ENCODE measurements at regions not wholly inside any gene's neighbourhood (a gene's known extent, or its start where the extent isn't known, plus 50 kb on each side); places are given as distances from the start of the nearest gene placed in this dataset.
"Not testable (repeated sequence)": the region's sequence is repeated elsewhere in the genome, so short reads cannot be mapped to it uniquely, and the experiment has no call there.

DNA sequence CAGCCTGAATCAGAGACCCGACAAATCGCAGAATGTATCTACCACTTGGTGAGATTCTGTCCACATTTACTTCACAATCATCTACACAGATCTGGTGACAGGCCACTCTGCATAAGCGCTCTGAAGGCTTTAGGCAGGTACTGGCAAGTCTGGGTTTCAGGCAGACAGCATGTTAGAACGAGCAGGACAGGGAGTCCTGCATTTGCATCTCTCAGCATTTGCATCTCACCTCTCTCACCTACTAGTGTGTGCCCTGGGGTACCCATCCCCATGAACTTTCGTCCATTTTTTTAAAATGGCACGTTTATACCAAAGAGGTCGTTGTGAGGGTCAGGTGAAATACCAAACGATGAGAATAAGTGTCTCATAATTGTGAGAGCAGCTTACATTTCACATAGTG lies 108.2 kb downstream of the SPATA31A1 start:
- H3K27ac ChIP-seq (ENCODE audit: low read length) = not testable (repeated sequence)

DNA sequence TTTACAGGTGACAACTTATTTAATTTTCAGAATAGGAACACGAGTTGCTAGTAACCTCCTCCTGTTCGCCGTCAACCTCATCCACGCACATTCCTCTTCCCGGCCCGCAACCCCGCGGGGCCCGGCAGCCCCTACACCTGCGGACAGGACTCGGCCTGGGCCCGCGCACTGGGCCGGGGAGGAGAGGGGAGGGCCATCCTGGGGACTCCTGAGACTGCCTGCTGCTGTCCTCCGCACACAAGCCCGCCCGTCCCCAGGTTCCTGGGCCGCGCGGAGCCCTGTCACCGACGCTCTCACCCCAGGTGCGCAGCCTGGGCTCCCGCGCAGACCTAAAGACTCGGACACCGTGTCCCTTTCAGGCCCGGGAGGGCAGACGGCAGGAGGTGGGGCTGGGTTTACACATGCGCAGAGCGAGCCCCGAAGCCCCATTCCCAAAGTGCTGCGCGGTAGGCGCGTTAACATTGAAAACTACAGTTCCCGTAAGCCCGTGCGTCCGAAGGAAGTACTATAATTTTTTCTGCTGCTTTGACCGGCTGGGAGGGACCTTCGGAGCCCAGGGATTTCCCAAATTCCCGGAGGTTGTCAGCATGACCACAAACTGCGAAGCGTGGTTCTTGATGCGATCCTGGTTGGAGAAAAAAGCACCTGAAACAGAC lies 108.8 kb downstream of the SPATA31A1 start:
- not testable (repeated sequence) for H3K4me1 ChIP-seq (ENCODE audit: control insufficient read depth, insufficient read depth, low read length); H3K36me3 ChIP-seq (ENCODE audit: control insufficient read depth in 2 of 2, insufficient read depth in 2 of 2, low read length in 2 of 2); H3K9me3 ChIP-seq (ENCODE audit: control insufficient read depth in 2 of 2, low read length in 2 of 2); H3K27me3 ChIP-seq (ENCODE audit: control insufficient read depth in 1 of 2, insufficient read depth in 2 of 2, low read length in 2 of 2); H3K27ac ChIP-seq (ENCODE audit: low read length)
- peak overlapping the region; percentile 48 to 64 for H3K4me3 ChIP-seq (ENCODE audit: low read length in 2 of 2)
- peak overlapping the region; percentile 44 to 58 for H3K9ac ChIP-seq (ENCODE audit: low read length in 2 of 2)

More for the DNA sequence above, 108.2 kb downstream of the SPATA31A1 start:
- Histone ChIP-seq H3K9ac (ENCODE audit: low read length in 2 of 2) (peak overlapping the region; percentile 44 to 58), H3K4me3 (ENCODE audit: low read length in 2 of 2) (peak overlapping the region; percentile 48 to 64)
- H3K4me1 ChIP-seq (ENCODE audit: control insufficient read depth, insufficient read depth, low read length); H3K27me3 ChIP-seq (ENCODE audit: control insufficient read depth in 1 of 2, insufficient read depth in 2 of 2, low read length in 2 of 2); H3K9me3 ChIP-seq (ENCODE audit: control insufficient read depth in 2 of 2, low read length in 2 of 2); H3K36me3 ChIP-seq (ENCODE audit: control insufficient read depth in 2 of 2, insufficient read depth in 2 of 2, low read length in 2 of 2): not testable (repeated sequence)

DNA sequence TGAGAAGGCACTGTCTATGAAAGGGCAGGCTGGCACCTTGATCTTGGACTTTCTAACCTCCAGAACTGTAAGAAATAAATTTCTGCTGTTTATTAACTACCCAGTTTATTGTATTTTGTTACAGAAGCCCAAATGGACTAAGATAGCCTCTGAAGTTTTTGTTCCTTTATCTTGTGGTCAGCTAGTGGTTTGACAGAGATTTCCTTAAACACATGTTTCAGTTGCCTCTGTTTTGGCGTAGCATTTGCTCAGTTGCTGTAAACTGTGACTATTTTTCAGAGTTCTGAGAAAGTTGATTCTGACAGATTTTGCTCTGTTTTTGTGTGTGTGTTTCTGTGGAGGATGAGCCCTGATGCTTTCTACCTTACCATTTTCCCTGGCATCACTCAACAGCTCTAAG lies 119.0 kb downstream of the SPATA31A1 start:
- not testable (repeated sequence) for H3K27me3 ChIP-seq (ENCODE audit: control insufficient read depth in 1 of 2, insufficient read depth in 2 of 2, low read length in 2 of 2); H3K4me3 ChIP-seq (ENCODE audit: low read length in 2 of 2)

DNA sequence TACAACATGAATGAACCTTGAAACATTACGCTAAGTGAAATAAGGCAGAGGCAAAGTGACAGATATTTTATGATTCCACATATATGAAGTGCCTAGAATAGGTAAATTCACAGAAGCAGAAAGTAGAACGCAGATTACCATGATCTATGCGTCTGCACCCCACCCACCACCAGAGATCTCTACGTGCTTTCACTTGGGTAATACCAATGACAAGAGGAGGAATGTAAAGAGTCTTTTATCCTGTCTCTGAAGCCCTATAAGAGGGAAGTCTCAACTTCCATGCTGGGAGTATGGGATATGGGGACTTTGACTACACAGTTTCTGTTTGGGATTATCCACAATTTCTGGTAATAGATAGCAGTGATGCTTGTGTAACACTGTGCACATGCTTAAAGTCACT lies 127.6 kb downstream of the SPATA31A1 start:
- not testable (repeated sequence) for H3K27me3 ChIP-seq (ENCODE audit: control insufficient read depth in 1 of 2, insufficient read depth in 2 of 2, low read length in 2 of 2); H3K27ac ChIP-seq (ENCODE audit: low read length); H3K9me3 ChIP-seq (ENCODE audit: control insufficient read depth in 2 of 2, low read length in 2 of 2); H3K9ac ChIP-seq (ENCODE audit: low read length in 2 of 2); H3K4me1 ChIP-seq (ENCODE audit: control insufficient read depth, insufficient read depth, low read length); H3K36me3 ChIP-seq (ENCODE audit: control insufficient read depth in 2 of 2, insufficient read depth in 2 of 2, low read length in 2 of 2); H3K4me3 ChIP-seq (ENCODE audit: low read length in 2 of 2)

More for the DNA sequence above, 119.0 kb downstream of the SPATA31A1 start:
- not testable (repeated sequence) for H3K27ac ChIP-seq (ENCODE audit: low read length); H3K9ac ChIP-seq (ENCODE audit: low read length in 2 of 2); H3K36me3 ChIP-seq (ENCODE audit: control insufficient read depth in 2 of 2, insufficient read depth in 2 of 2, low read length in 2 of 2); H3K4me1 ChIP-seq (ENCODE audit: control insufficient read depth, insufficient read depth, low read length); H3K9me3 ChIP-seq (ENCODE audit: control insufficient read depth in 2 of 2, low read length in 2 of 2)

DNA sequence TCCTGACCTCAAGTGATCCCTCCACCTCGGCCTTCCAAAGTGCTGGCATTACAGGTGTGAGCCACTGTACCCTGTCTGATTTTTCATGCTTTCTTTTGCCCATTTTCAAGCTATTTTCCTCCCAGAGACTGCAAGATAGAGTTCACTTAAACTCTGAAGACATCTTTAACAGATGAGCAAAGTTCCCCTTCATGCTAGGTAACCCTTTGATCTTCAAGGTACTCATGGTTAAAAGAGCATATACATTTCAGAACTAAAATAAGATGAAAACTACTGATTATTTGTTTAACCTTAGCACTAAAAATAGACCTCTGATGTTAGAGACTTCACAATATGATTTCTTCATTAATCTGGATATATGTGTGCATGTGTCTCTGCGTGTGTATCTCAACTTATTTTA lies 128.4 kb downstream of the SPATA31A1 start:
- H3K9me3 ChIP-seq (ENCODE audit: control insufficient read depth in 2 of 2, low read length in 2 of 2); H3K27me3 ChIP-seq (ENCODE audit: control insufficient read depth in 1 of 2, insufficient read depth in 2 of 2, low read length in 2 of 2); H3K27ac ChIP-seq (ENCODE audit: low read length); H3K4me3 ChIP-seq (ENCODE audit: low read length in 2 of 2); H3K9ac ChIP-seq (ENCODE audit: low read length in 2 of 2); H3K36me3 ChIP-seq (ENCODE audit: control insufficient read depth in 2 of 2, insufficient read depth in 2 of 2, low read length in 2 of 2); H3K4me1 ChIP-seq (ENCODE audit: control insufficient read depth, insufficient read depth, low read length): not testable (repeated sequence)

DNA sequence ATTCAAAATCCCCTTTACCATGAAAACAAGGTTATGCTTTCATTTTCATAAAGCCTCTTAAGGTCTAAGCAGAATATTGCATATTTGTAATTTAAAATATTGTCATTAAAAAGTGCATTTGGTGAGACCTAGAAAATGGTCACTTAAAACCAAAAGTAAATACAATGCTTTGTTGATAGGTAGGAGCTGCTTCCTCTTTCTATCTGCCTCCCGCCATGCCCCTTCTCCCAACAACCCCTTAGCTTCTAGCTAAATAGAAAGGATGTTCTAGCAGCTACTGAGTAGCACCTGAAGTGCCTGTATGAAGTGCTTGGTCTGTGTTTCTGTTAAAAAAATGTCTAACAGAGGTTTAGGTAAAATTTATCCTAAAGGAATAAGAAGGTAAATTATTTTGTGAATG lies 128.8 kb downstream of the SPATA31A1 start:
- not testable (repeated sequence) for H3K4me1 ChIP-seq (ENCODE audit: control insufficient read depth, insufficient read depth, low read length); H3K9ac ChIP-seq (ENCODE audit: low read length in 2 of 2); H3K27me3 ChIP-seq (ENCODE audit: control insufficient read depth in 1 of 2, insufficient read depth in 2 of 2, low read length in 2 of 2); H3K9me3 ChIP-seq (ENCODE audit: control insufficient read depth in 2 of 2, low read length in 2 of 2); H3K4me3 ChIP-seq (ENCODE audit: low read length in 2 of 2); H3K36me3 ChIP-seq (ENCODE audit: control insufficient read depth in 2 of 2, insufficient read depth in 2 of 2, low read length in 2 of 2); H3K27ac ChIP-seq (ENCODE audit: low read length)

DNA sequence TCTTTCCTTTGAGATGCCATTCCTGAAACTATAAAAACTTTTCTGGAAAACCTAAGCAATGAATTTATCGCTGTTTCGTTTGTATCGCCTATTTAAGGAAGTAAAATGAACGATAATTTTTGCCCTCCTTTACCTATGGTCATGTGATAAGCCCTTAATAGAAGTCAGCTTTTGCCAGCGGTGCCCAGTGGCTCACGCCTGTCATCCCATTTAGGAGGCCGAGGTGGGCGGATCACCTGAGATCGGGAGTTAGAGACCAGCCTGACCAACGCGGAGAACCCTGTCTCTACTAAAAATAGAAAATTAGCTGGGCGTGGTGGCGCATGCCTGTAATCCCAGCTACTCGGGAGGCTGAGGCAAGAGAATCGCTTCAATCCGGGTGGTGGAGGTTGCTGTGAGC lies 132.0 kb downstream of the SPATA31A1 start:
- H3K27ac ChIP-seq (ENCODE audit: low read length); H3K27me3 ChIP-seq (ENCODE audit: control insufficient read depth in 1 of 2, insufficient read depth in 2 of 2, low read length in 2 of 2); H3K4me3 ChIP-seq (ENCODE audit: low read length in 2 of 2); H3K4me1 ChIP-seq (ENCODE audit: control insufficient read depth, insufficient read depth, low read length); H3K36me3 ChIP-seq (ENCODE audit: control insufficient read depth in 2 of 2, insufficient read depth in 2 of 2, low read length in 2 of 2); H3K9ac ChIP-seq (ENCODE audit: low read length in 2 of 2); H3K9me3 ChIP-seq (ENCODE audit: control insufficient read depth in 2 of 2, low read length in 2 of 2): not testable (repeated sequence)

DNA sequence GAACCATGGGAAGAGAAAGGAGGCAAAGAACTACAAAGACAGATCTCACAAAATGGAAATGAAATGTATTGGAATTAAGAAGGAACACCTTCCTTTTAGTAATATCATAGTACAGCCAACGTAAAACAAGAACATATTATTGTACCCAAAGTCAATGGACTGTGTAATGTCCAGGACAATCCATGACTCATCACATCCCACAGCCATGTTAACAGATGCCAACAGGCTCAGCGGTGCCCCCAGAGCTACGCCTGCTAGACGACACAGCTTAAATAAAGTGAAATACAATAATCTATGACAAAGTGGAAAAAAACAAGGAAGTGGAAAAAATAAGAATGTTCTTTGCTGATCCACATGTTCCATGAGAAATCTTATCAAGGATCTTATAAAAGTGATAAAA lies 140.8 kb downstream of the SPATA31A1 start:
- H3K9me3 ChIP-seq (ENCODE audit: control insufficient read depth in 2 of 2, low read length in 2 of 2); H3K27ac ChIP-seq (ENCODE audit: low read length); H3K9ac ChIP-seq (ENCODE audit: low read length in 2 of 2): not testable (repeated sequence)

DNA sequence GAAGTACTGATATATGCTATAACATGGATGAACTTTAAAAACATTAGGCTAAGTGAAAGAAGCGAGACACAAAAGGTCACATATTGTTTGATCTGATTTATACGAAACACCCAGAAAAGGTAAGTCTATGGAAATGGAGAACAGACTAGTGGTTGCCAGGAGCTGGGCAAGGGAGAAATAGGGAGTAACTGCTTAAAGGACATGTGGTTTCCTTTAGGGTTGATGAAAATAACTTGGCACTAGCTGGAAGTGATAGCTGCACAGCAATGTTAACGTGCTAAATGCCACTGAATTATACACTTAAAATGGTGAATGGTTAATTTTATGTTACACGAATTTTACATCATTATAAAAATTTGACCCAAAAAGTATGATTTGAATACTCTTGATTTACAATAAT lies 147.7 kb downstream of the SPATA31A1 start:
- H3K4me1 ChIP-seq (ENCODE audit: control insufficient read depth, insufficient read depth, low read length); H3K27ac ChIP-seq (ENCODE audit: low read length); H3K36me3 ChIP-seq (ENCODE audit: control insufficient read depth in 2 of 2, insufficient read depth in 2 of 2, low read length in 2 of 2); H3K27me3 ChIP-seq (ENCODE audit: control insufficient read depth in 1 of 2, insufficient read depth in 2 of 2, low read length in 2 of 2); H3K9ac ChIP-seq (ENCODE audit: low read length in 2 of 2); H3K9me3 ChIP-seq (ENCODE audit: control insufficient read depth in 2 of 2, low read length in 2 of 2); H3K4me3 ChIP-seq (ENCODE audit: low read length in 2 of 2): not testable (repeated sequence)

More for the DNA sequence above, 140.8 kb downstream of the SPATA31A1 start:
- not testable (repeated sequence) for H3K27me3 ChIP-seq (ENCODE audit: control insufficient read depth in 1 of 2, insufficient read depth in 2 of 2, low read length in 2 of 2); H3K36me3 ChIP-seq (ENCODE audit: control insufficient read depth in 2 of 2, insufficient read depth in 2 of 2, low read length in 2 of 2); H3K4me3 ChIP-seq (ENCODE audit: low read length in 2 of 2); H3K4me1 ChIP-seq (ENCODE audit: control insufficient read depth, insufficient read depth, low read length)

DNA sequence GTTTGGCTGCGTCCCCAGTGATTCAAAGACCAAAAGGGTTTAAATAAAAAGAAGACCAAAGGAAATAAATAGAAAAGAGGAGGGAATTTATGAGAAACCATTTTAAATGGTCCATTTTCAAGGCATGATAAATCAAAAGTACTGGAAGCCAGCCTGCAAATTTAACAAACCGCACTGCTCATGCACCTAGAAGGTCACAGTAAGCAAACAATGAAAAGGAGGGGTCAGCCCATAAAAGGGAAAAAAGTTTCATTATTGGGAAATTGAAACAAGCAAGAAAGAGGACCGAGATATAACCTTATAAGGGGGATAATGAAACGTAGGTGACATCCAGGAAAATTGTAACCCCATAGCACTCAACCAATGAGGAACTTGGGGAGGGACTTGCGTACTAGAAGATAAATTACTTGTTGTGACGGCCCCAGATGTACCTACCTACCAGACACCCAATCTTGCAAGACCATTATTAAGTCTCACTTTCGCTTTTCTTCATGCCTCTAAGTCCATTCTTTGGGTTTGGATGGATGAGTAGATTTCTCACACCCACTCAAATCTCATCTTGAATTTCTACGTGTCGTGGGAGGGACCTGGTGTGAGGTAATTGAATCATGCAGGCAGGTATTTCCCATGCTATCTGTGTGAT lies 172.0 kb downstream of the SPATA31A1 start:
- H3K9me3 ChIP-seq (ENCODE audit: control insufficient read depth in 2 of 2, low read length in 2 of 2); H3K9ac ChIP-seq (ENCODE audit: low read length in 2 of 2); H3K4me1 ChIP-seq (ENCODE audit: control insufficient read depth, insufficient read depth, low read length); H3K4me3 ChIP-seq (ENCODE audit: low read length in 2 of 2); H3K27ac ChIP-seq (ENCODE audit: low read length); H3K27me3 ChIP-seq (ENCODE audit: control insufficient read depth in 1 of 2, insufficient read depth in 2 of 2, low read length in 2 of 2); H3K36me3 ChIP-seq (ENCODE audit: control insufficient read depth in 2 of 2, insufficient read depth in 2 of 2, low read length in 2 of 2): not testable (repeated sequence)

DNA sequence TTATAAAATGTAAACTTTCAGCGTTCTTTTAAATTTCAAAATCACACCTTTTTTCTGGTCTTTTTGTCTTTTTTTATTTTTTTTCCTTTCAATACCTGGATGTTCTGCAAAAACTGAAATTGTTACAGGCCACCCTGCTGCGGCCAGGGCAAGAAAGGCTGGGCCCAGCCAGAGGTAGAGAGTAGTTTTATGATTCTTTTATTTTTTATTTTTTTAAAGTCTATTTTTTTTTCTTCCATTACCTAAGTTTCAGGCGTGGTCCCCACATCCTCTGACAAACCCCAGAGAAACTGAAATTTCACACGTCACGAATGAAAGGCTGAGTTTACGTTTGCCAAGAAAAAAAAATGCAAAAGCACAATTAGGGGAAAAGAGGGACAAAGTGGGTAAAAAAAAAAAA lies 177.1 kb downstream of the SPATA31A1 start:
- H3K4me1 ChIP-seq (ENCODE audit: control insufficient read depth, insufficient read depth, low read length); H3K4me3 ChIP-seq (ENCODE audit: low read length in 2 of 2); H3K36me3 ChIP-seq (ENCODE audit: control insufficient read depth in 2 of 2, insufficient read depth in 2 of 2, low read length in 2 of 2); H3K27me3 ChIP-seq (ENCODE audit: control insufficient read depth in 1 of 2, insufficient read depth in 2 of 2, low read length in 2 of 2); H3K9me3 ChIP-seq (ENCODE audit: control insufficient read depth in 2 of 2, low read length in 2 of 2); H3K9ac ChIP-seq (ENCODE audit: low read length in 2 of 2); H3K27ac ChIP-seq (ENCODE audit: low read length): not testable (repeated sequence)
